ENCODE measurements at regions not wholly inside any gene's neighbourhood (a gene's known extent, or its start where the extent isn't known, plus 50 kb on each side); places are given as distances from the start of the nearest gene placed in this dataset.
"Not testable (repeated sequence)": the region's sequence is repeated elsewhere in the genome, so short reads cannot be mapped to it uniquely, and the experiment has no call there.

GRCh38 chr15:25566545-25566944 lies 127.7 kb upstream of the UBE3A start:
- not testable (repeated sequence) for TF ChIP-seq CTCF (conservative IDR thresholded peaks at IDR 0.05; ENCODE audit: low read length); EZH2phosphoT487 (IDR thresholded peaks at IDR 0.05; ENCODE audit: borderline replicate concordance, low read depth, low read length)

Measured in OCI-LY7 (cell line).